HG02571 (cell line): ENCODE measurements at regions not wholly inside any gene's neighbourhood (a gene's known extent, or its start where the extent isn't known, plus 50 kb on each side); places are given as distances from the start of the nearest gene placed in this dataset.
"Not testable (repeated sequence)": the region's sequence is repeated elsewhere in the genome, so short reads cannot be mapped to it uniquely, and the experiment has no call there.

Experiments
- ATAC-seq: cut with Tn5 transposase; IDR thresholded peaks from one replicate; pipeline ENCODE4 v1.9.1; 2021; ENCODE audit warnings: mild to moderate bottlenecking, moderate library complexity; ENCODE audit not compliant: unreplicated experiment

- ATAC-seq: no peak
Observed at GRCh38 chr1:81304187-81304586, 496.5 kb upstream of the ADGRL2 start.

GRCh38 chr1:81299892-81300291 is 500.8 kb upstream of the ADGRL2 start:
- no peak for ATAC-seq

GRCh38 chr1:81298266-81298665 is 502.5 kb upstream of the ADGRL2 start:
- no peak for ATAC-seq

- no peak for ATAC-seq
Observed at GRCh38 chr1:81296601-81297000, 504.1 kb upstream of the ADGRL2 start.

GRCh38 chr1:81290326-81290725 is 510.4 kb upstream of the ADGRL2 start:
- ATAC-seq: no peak

- ATAC-seq: no peak
Observed at GRCh38 chr1:81288689-81289088, 512.0 kb upstream of the ADGRL2 start.

GRCh38 chr1:81287411-81288080 is 513.2 kb upstream of the ADGRL2 start:
- no peak for ATAC-seq

- no peak for ATAC-seq
Observed at GRCh38 chr1:81270051-81270450, 530.7 kb upstream of the ADGRL2 start.

GRCh38 chr1:81264976-81265375 is 535.8 kb upstream of the ADGRL2 start:
- ATAC-seq: no peak

GRCh38 chr1:81259625-81260411 is 540.9 kb upstream of the ADGRL2 start:
- ATAC-seq: no peak

- ATAC-seq: no peak
Observed at GRCh38 chr1:81254560-81254959, 546.2 kb upstream of the ADGRL2 start.

GRCh38 chr1:81254068-81254467 is 546.7 kb upstream of the ADGRL2 start:
- no peak for ATAC-seq

GRCh38 chr1:81252471-81253151 is 548.1 kb upstream of the ADGRL2 start:
- ATAC-seq: no peak

- ATAC-seq: not testable (repeated sequence)
Observed at GRCh38 chr1:81250825-81251224, 549.9 kb upstream of the ADGRL2 start.

GRCh38 chr1:81245084-81245715 is 555.5 kb upstream of the ADGRL2 start:
- not testable (repeated sequence) for ATAC-seq

GRCh38 chr1:81244612-81245011 is 556.1 kb upstream of the ADGRL2 start:
- not testable (repeated sequence) for ATAC-seq

- no peak for ATAC-seq
Observed at GRCh38 chr1:81242103-81242502, 558.6 kb upstream of the ADGRL2 start.

GRCh38 chr1:81238129-81238528 is 562.6 kb upstream of the ADGRL2 start:
- ATAC-seq: no peak

- no peak for ATAC-seq
Observed at GRCh38 chr1:81237473-81238089, 563.2 kb upstream of the ADGRL2 start.

- ATAC-seq: no peak
Observed at GRCh38 chr1:81234237-81234636, 566.5 kb upstream of the ADGRL2 start.

- no peak for ATAC-seq
Observed at GRCh38 chr1:81233591-81233990, 567.1 kb upstream of the ADGRL2 start.
